ENCODE measurements at regions not wholly inside any gene's neighbourhood (a gene's known extent, or its start where the extent isn't known, plus 50 kb on each side); places are given as distances from the start of the nearest gene placed in this dataset.
A peak's percentile ranks its signal among the peaks of the same experiment; 100 is the strongest.

DNA sequence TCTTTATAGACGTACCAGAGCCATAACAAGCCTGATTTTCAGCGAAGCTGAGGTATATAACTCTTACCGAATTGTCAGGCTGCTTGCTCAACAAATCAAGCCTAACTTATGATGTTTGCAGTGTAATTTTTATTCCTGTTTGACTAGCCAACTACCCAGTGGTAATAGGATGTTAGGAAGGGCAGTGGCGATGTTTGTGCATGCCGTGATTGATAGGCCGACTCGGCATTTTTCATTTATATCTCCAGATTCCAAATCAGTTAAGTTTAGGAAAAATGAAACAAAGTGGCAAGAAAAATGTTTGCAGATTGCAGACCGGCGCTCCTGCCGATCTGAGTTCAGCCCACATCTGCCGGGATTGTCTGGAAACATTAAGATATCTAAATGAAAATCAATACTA is 401.6 kb upstream of the ZNF507 start:
- Histone ChIP-seq H3K79me2 (ENCODE audit: insufficient read depth, low read length) (no peaks in the 10 kb centered on the region), H2AFZ (ENCODE audit: low read length) (no peak overlapping the region), H3K4me3 (replicated peaks in 1 of 3; ENCODE audit: insufficient read depth in 1 of 3, low read depth in 2 of 3, low read length in 3 of 3) (no peak overlapping the region), H3K36me3 (replicated peaks in 1 of 2; ENCODE audit: control insufficient read depth in 1 of 2, insufficient read depth in 2 of 2, low read length in 2 of 2) (no peaks in the 10 kb centered on the region), H3K27ac (ENCODE audit: extremely low read length, insufficient read depth, low read length) (no peak overlapping the region), H4K20me1 (ENCODE audit: insufficient read depth, low read length) (no peaks in the 10 kb centered on the region), H3K9ac (ENCODE audit: insufficient read depth, low read depth, low read length) (no peak overlapping the region), H3K4me2 (ENCODE audit: low read depth, low read length) (no peak overlapping the region), H3K27me3 (ENCODE audit: control insufficient read depth in 1 of 2, insufficient read depth in 2 of 2, low read length in 2 of 2) (no peaks in the 10 kb centered on the region), H3K9me3 (ENCODE audit: low read length) (peaks cover 97% of the 10 kb centered on the region), H3K4me1 (ENCODE audit: insufficient read depth, low read length) (no peaks in the 10 kb centered on the region)
- intact Hi-C loops (cut with micrococcal nuclease; ENCODE audit: unreplicated experiment) (no loop called here), in situ Hi-C loops (cut with HindIII; ENCODE audit: extremely low pct_ligation_motif_present, low pct_unique_long_range_greater_than_20kb) (no loop called here)
- TF ChIP-seq MAFK (conservative IDR thresholded peaks at IDR 0.05 in 1 of 2, IDR thresholded peaks at IDR 0.05 in 1 of 2; ENCODE audit: low read length in 2 of 2) (peak in 1 of 2 experiments; percentile 58; a peak in 2 of 4 replicates), MAFF (IDR thresholded peaks at IDR 0.05; ENCODE audit: low read depth, low read length) (0 out of 2 replicates have a peak, but pooled peaks have one; percentile 24), STAG1 (CRISPR knock-in tag; IDR thresholded peaks at IDR 0.05) (no peak)
- ChIA-PET CTCF (ENCODE audit: low intra/inter-chr PET ratio, low total read pairs) (no interaction called here), POLR2A (no interaction called here)
- no peak for DNase-seq (ENCODE audit: low spot score)
- ATAC-seq, result no peak
- BruUV-seq (replicated peaks), result no TSS peak
- WGBS (ENCODE audit: low lambda C conversion rate), result 63% methylated on average over 11 of the region's 11 CpGs
- no peak for FAIRE-seq

DNA sequence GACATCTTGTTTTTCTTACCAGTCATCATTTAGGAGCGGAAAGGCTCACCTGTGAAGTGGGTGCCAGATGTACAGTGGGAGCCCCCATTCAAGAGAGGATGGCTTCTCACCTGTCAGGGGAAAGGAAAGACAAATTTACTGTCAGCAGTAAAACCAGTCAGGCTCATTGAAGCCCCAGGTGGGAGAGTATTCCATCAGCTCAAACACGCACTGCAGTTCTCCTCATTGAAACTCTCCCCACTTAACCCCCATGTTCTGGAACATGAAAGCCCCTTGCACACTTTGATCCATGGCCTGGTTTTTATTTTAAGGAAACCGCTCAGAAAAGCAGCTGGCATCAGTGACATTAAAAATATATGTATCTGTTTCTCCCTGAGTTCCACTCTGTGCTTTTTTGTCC is 401.1 kb upstream of the ZNF507 start:
- Histone ChIP-seq H3K9me3 (ENCODE audit: low read length) (peaks cover 97% of the 10 kb centered on the region), H3K4me2 (ENCODE audit: low read depth, low read length) (no peak overlapping the region), H4K20me1 (ENCODE audit: insufficient read depth, low read length) (no peaks in the 10 kb centered on the region), H3K79me2 (ENCODE audit: insufficient read depth, low read length) (no peaks in the 10 kb centered on the region), H3K36me3 (replicated peaks in 1 of 2; ENCODE audit: control insufficient read depth in 1 of 2, insufficient read depth in 2 of 2, low read length in 2 of 2) (no peaks in the 10 kb centered on the region), H3K4me3 (replicated peaks in 1 of 3; ENCODE audit: insufficient read depth in 1 of 3, low read depth in 2 of 3, low read length in 3 of 3) (no peak overlapping the region), H2AFZ (ENCODE audit: low read length) (no peak overlapping the region), H3K27me3 (ENCODE audit: control insufficient read depth in 1 of 2, insufficient read depth in 2 of 2, low read length in 2 of 2) (no peaks in the 10 kb centered on the region), H3K27ac (ENCODE audit: extremely low read length, insufficient read depth, low read length) (no peak overlapping the region), H3K9ac (ENCODE audit: insufficient read depth, low read depth, low read length) (no peak overlapping the region), H3K4me1 (ENCODE audit: insufficient read depth, low read length) (no peaks in the 10 kb centered on the region)
- FAIRE-seq (no peak), ATAC-seq (no peak), DNase-seq (ENCODE audit: low spot score) (no peak)
- no TSS peak for BruUV-seq (replicated peaks)
- POLR2A ChIA-PET, result no interaction called here
- CTCF ChIA-PET (ENCODE audit: low intra/inter-chr PET ratio, low total read pairs), result no interaction called here
- intact Hi-C loops (cut with micrococcal nuclease; ENCODE audit: unreplicated experiment) (no loop called here), in situ Hi-C loops (cut with HindIII; ENCODE audit: extremely low pct_ligation_motif_present, low pct_unique_long_range_greater_than_20kb) (no loop called here)
- 60% methylated on average over 3 of the region's 3 CpGs for WGBS (ENCODE audit: low lambda C conversion rate)
- TF ChIP-seq ZNF3 (CRISPR knock-in tag; IDR thresholded peaks at IDR 0.05) (no peak), HHEX (CRISPR knock-in tag; IDR thresholded peaks at IDR 0.05) (no peak), ZNF773 (CRISPR knock-in tag; IDR thresholded peaks at IDR 0.05; ENCODE audit: borderline replicate concordance) (no peak), PRMT3 (CRISPR knock-in tag; IDR thresholded peaks at IDR 0.05; ENCODE audit: borderline replicate concordance, low read depth) (no peak), NCOA5 (CRISPR knock-in tag; IDR thresholded peaks at IDR 0.05) (no peak), ATAD3A (CRISPR knock-in tag; IDR thresholded peaks at IDR 0.05) (no peak), CBFB (CRISPR knock-in tag; IDR thresholded peaks at IDR 0.05) (no peak), ZNF569 (CRISPR knock-in tag; IDR thresholded peaks at IDR 0.05; ENCODE audit: borderline replicate concordance) (no peak), ZNF383 (CRISPR knock-in tag; IDR thresholded peaks at IDR 0.05; ENCODE audit: borderline replicate concordance) (no peak), ZNF225 (CRISPR knock-in tag; IDR thresholded peaks at IDR 0.05) (no peak)
- TF ChIP-seq, protein P1, sequence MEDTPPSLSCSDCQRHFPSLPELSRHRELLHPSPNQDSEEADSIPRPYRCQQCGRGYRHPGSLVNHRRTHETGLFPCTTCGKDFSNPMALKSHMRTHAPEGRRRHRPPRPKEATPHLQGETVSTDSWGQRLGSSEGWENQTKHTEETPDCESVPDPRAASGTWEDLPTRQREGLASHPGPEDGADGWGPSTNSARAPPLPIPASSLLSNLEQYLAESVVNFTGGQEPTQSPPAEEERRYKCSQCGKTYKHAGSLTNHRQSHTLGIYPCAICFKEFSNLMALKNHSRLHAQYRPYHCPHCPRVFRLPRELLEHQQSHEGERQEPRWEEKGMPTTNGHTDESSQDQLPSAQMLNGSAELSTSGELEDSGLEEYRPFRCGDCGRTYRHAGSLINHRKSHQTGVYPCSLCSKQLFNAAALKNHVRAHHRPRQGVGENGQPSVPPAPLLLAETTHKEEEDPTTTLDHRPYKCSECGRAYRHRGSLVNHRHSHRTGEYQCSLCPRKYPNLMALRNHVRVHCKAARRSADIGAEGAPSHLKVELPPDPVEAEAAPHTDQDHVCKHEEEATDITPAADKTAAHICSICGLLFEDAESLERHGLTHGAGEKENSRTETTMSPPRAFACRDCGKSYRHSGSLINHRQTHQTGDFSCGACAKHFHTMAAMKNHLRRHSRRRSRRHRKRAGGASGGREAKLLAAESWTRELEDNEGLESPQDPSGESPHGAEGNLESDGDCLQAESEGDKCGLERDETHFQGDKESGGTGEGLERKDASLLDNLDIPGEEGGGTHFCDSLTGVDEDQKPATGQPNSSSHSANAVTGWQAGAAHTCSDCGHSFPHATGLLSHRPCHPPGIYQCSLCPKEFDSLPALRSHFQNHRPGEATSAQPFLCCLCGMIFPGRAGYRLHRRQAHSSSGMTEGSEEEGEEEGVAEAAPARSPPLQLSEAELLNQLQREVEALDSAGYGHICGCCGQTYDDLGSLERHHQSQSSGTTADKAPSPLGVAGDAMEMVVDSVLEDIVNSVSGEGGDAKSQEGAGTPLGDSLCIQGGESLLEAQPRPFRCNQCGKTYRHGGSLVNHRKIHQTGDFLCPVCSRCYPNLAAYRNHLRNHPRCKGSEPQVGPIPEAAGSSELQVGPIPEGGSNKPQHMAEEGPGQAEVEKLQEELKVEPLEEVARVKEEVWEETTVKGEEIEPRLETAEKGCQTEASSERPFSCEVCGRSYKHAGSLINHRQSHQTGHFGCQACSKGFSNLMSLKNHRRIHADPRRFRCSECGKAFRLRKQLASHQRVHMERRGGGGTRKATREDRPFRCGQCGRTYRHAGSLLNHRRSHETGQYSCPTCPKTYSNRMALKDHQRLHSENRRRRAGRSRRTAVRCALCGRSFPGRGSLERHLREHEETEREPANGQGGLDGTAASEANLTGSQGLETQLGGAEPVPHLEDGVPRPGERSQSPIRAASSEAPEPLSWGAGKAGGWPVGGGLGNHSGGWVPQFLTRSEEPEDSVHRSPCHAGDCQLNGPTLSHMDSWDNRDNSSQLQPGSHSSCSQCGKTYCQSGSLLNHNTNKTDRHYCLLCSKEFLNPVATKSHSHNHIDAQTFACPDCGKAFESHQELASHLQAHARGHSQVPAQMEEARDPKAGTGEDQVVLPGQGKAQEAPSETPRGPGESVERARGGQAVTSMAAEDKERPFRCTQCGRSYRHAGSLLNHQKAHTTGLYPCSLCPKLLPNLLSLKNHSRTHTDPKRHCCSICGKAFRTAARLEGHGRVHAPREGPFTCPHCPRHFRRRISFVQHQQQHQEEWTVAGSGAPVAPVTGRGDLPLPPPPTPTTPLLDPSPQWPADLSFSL (CRISPR knock-in tag; IDR thresholded peaks at IDR 0.05), result no peak

Data from HepG2 (cell line).